IMR-90 (cell line): ENCODE measurements at regions not wholly inside any gene's neighbourhood (a gene's known extent, or its start where the extent isn't known, plus 50 kb on each side); places are given as distances from the start of the nearest gene placed in this dataset.

Experiments used
- ATAC-seq: fragments of 200-7000 bp; cut with Tn5 transposase; 2 replicates; pipeline ENCODE4 v1.9.1; 2020; ENCODE audit warnings: low read depth, mild to moderate bottlenecking, moderate library complexity
- BruUV-seq: library from RNA; stranded (reverse); fragments of 400-500 nt; replicated peaks from 2 replicates; lab custom pipeline; 2021; lab: Mats Ljungman, UMichigan
- CTCF ChIA-PET: fragments of 300-600 bp; formaldehyde crosslinking; extraction: SDS; loops from one replicate; lab custom pipeline; 2021; ENCODE audit warnings: antibody characterized with exemption; lab: Yijun Ruan, JAX
- POLR2A ChIA-PET: fragments of 300-600 bp; sonication (Branson Sonifier 250); formaldehyde crosslinking; loops from one replicate; lab custom pipeline; 2022; ENCODE audit warnings: antibody characterized with exemption; ENCODE audit not compliant: unreplicated experiment; lab: Charles Lee
- DNase-seq: peaks from one replicate; pipeline ENCODE4 v3.0.0; 2013
- H2AFZ ChIP-seq: replicated peaks from 2 replicates; pipeline ENCODE3; 2013; ENCODE audit warnings: low read length, mild to moderate bottlenecking; ENCODE audit not compliant: poor library complexity
- H2AK5ac ChIP-seq: 2 replicates; pipeline ENCODE4 v1.6.1; 2013; ENCODE audit warnings: low read depth, low read length, inconsistent platforms
- H2AK9ac ChIP-seq: replicated peaks from 2 replicates; pipeline ENCODE3; 2013; ENCODE audit warnings: mild to moderate bottlenecking, low read depth, low read length, moderate library complexity; ENCODE audit not compliant: poor library complexity
- H2BK120ac ChIP-seq: 2 replicates; pipeline ENCODE4 v1.6.1; 2013; ENCODE audit warnings: low read depth, low read length, inconsistent platforms
- H2BK15ac ChIP-seq: 3 replicates; pipeline ENCODE4 v1.6.1; 2013; ENCODE audit warnings: low read depth, low read length, inconsistent platforms
- H2BK20ac ChIP-seq: 2 replicates; pipeline ENCODE4 v1.6.1; 2013; ENCODE audit warnings: low read depth, mild to moderate bottlenecking, inconsistent platforms, low read length, moderate library complexity
- H2BK5ac ChIP-seq: 2 replicates; pipeline ENCODE4 v1.6.1; 2013; ENCODE audit warnings: mild to moderate bottlenecking, low read depth, low read length, inconsistent platforms; ENCODE audit not compliant: poor library complexity, severe bottlenecking
- H3K14ac ChIP-seq: replicated peaks from 2 replicates; pipeline ENCODE4 v1.6.1; 2013; ENCODE audit warnings: low read depth, low read length, inconsistent platforms
- H3K18ac ChIP-seq: 2 replicates; pipeline ENCODE4 v1.6.1; 2013; ENCODE audit warnings: low read depth, low read length, control low read depth
- H3K23ac ChIP-seq: 2 replicates; pipeline ENCODE4 v1.6.1; 2013; ENCODE audit warnings: low read depth, low read length, inconsistent platforms
- H3K27ac ChIP-seq: 2 replicates; pipeline ENCODE4 v1.5.1; 2013; ENCODE audit warnings: mild to moderate bottlenecking, control low read depth, low read length; ENCODE audit not compliant: insufficient read depth
- H3K27me3 ChIP-seq: 2 replicates; pipeline ENCODE4 v1.6.1; 2013; ENCODE audit warnings: low read length; ENCODE audit not compliant: control insufficient read depth, insufficient read depth
- H3K36me3 ChIP-seq: 2 replicates; pipeline ENCODE4 v1.6.1; 2013; ENCODE audit warnings: low read length, mixed read lengths; ENCODE audit not compliant: control insufficient read depth, insufficient read depth
- H3K4ac ChIP-seq: 2 replicates; pipeline ENCODE4 v1.6.1; 2013; ENCODE audit warnings: low read depth, low read length, inconsistent platforms
- H3K4me1 ChIP-seq: 2 replicates; pipeline ENCODE4 v1.6.1; 2013; ENCODE audit warnings: low read length, mixed read lengths; ENCODE audit not compliant: control insufficient read depth, insufficient read depth
- H3K4me2 ChIP-seq: 2 replicates; pipeline ENCODE4 v1.6.1; 2013; ENCODE audit warnings: low read depth, mild to moderate bottlenecking, control low read depth, low read length, moderate library complexity
- H3K4me3 ChIP-seq: 2 replicates; pipeline ENCODE4 v1.5.1; 2013; ENCODE audit warnings: low read depth, mild to moderate bottlenecking, control low read depth, low read length, moderate library complexity; ENCODE audit not compliant: insufficient read depth
- H3K56ac ChIP-seq: 2 replicates; pipeline ENCODE4 v1.6.1; 2013; ENCODE audit warnings: low read length, inconsistent platforms; ENCODE audit not compliant: insufficient read depth; ENCODE audit errors: extremely low read depth
- H3K79me1 ChIP-seq, 2 experiments: 2 replicates each; pipeline ENCODE4 v1.6.1; 2013; ENCODE audit warnings: low read length in 2 of 2, inconsistent platforms in 1 of 2, low read depth in 1 of 2
- H3K9ac ChIP-seq: 2 replicates; pipeline ENCODE4 v1.6.1; 2013; ENCODE audit warnings: low read depth, low read length, control low read depth
- H3K9me1 ChIP-seq: 2 replicates; pipeline ENCODE4 v1.6.1; 2013; ENCODE audit warnings: low read length, inconsistent platforms; ENCODE audit not compliant: insufficient read depth
- H3K9me3 ChIP-seq: 2 replicates; pipeline ENCODE4 v1.6.1; 2013; ENCODE audit warnings: low read length; ENCODE audit not compliant: control insufficient read depth, insufficient read depth
- H4K20me1 ChIP-seq: 2 replicates; pipeline ENCODE4 v1.6.1; 2013; ENCODE audit warnings: low read length, inconsistent platforms; ENCODE audit not compliant: insufficient read depth
- H4K5ac ChIP-seq: 2 replicates; pipeline ENCODE4 v1.6.1; 2013; ENCODE audit warnings: mild to moderate bottlenecking, low read depth, low read length, control low read depth
- H4K8ac ChIP-seq, 2 experiments: 2 replicates each; pipeline ENCODE4 v1.6.1; 2013; ENCODE audit warnings: low read depth in 2 of 2, low read length in 2 of 2, control low read depth in 1 of 2, inconsistent platforms in 1 of 2
- H4K91ac ChIP-seq: 2 replicates; pipeline ENCODE4 v1.6.1; 2013; ENCODE audit warnings: low read depth, low read length, inconsistent platforms; ENCODE audit not compliant: insufficient read depth
- BHLHE40 ChIP-seq: fragments of 150-350 bp; IDR thresholded peaks from 2 replicates; pipeline ENCODE4 v1.6.1; 2016; ENCODE audit warnings: mild to moderate bottlenecking, low read depth, low read length
- ELK1 ChIP-seq: fragments of 150-350 bp; IDR thresholded peaks from 2 replicates; pipeline ENCODE4 v1.6.1; 2016; ENCODE audit warnings: low read depth, mild to moderate bottlenecking, low read length, moderate library complexity, borderline replicate concordance
- MAFK ChIP-seq: IDR thresholded peaks from 2 replicates; pipeline ENCODE4 v1.6.1; 2012; ENCODE audit warnings: low read depth, low read length, improper control_type of control experiment
- MAZ ChIP-seq: IDR thresholded peaks from 2 replicates; pipeline ENCODE4 v1.6.1; 2012; ENCODE audit warnings: low read depth, mild to moderate bottlenecking, low read length, improper control_type of control experiment, moderate library complexity, borderline replicate concordance
- NFE2L2 ChIP-seq: fragments of 150-350 bp; IDR thresholded peaks from 2 replicates; pipeline ENCODE4 v1.6.1; 2016; ENCODE audit warnings: low read depth, mild to moderate bottlenecking, low read length
- POLR2A ChIP-seq: IDR thresholded peaks from 2 replicates; pipeline ENCODE4 v1.6.1; 2012; ENCODE audit warnings: mild to moderate bottlenecking, low read depth, low read length
- USF2 ChIP-seq: fragments of 150-350 bp; IDR thresholded peaks from 2 replicates; pipeline ENCODE4 v1.6.1; 2017; ENCODE audit warnings: mild to moderate bottlenecking, antibody characterized with exemption, low read length, low read depth
- WGBS, 2 experiments: methylation state at CpG; one replicate each; pipeline versions ENCODE4 v1.1.5 to v1.1.7; 2013; ENCODE audit warnings: missing lambda C conversion rate in 2 of 2; ENCODE audit not compliant: insufficient read length in 1 of 2; ENCODE audit errors: extremely low coverage in 2 of 2; 5-methylcytosine and 5-hydroxymethylcytosine counted together
- dilution Hi-C: fragments of 300-500 bp; cut with HindIII; formaldehyde crosslinking; loops from one replicate; pipeline ENCODE4 v1.14.3; 2018; ENCODE audit warnings: low sequenced_read_pairs; ENCODE audit not compliant: unreplicated experiment
- in situ Hi-C: fragments of 300-500 bp; cut with MboI; formaldehyde crosslinking; loops from 3 replicates; pipeline ENCODE4 v1.14.3; 2019; ENCODE audit warnings: low sequenced_read_pairs, inconsistent platforms, mixed read lengths
- intact Hi-C: fragments of 100-400 bp; cut with micrococcal nuclease; formaldehyde crosslinking; loops from 2 replicates; pipeline ENCODE4 v1.10.0; 2022

GRCh38 chr6:141726248-141726647 is 406.5 kb upstream of the GJE1 start:
- H3K36me3 ChIP-seq, result no peaks in the 10 kb centered on the region
- H3K9me1 ChIP-seq, result no peaks in the 10 kb centered on the region
- CTCF ChIA-PET, result no interaction called here
- DNase-seq (no peak), ATAC-seq (peak; percentile 53)
- H3K27ac ChIP-seq, result no peak overlapping the region
- H3K27me3 ChIP-seq, result no peaks in the 10 kb centered on the region
- intact Hi-C loops (no loop called here), in situ Hi-C loops (no loop called here), dilution Hi-C loops (no loop called here)
- H3K9ac ChIP-seq, result no peak overlapping the region
- 80% methylated on average over 1 of the region's 3 CpGs; no CpG with 5 or more reads in 1 of the 2 experiments for WGBS, 2 experiments
- no peak overlapping the region for H2BK120ac ChIP-seq
- H4K5ac ChIP-seq, result no peak overlapping the region
- H3K4me2 ChIP-seq, result no peak overlapping the region
- H4K20me1 ChIP-seq, result no peaks in the 10 kb centered on the region
- H2BK15ac ChIP-seq, result no peak overlapping the region
- no peak overlapping the region for H3K56ac ChIP-seq
- no peak overlapping the region for H2AK5ac ChIP-seq
- peak overlapping the region; percentile 1 for H2AFZ ChIP-seq
- H2AK9ac ChIP-seq, result no peak overlapping the region
- POLR2A ChIA-PET, result no interaction called here
- TF ChIP-seq ELK1, result no peak
- TF ChIP-seq USF2, result no peak
- no peak for TF ChIP-seq POLR2A
- TF ChIP-seq MAFK, result no peak
- no peak for TF ChIP-seq NFE2L2
- TF ChIP-seq BHLHE40, result no peak
- no peak for TF ChIP-seq MAZ
- H4K8ac ChIP-seq, result no peak overlapping the region
- no peak overlapping the region for H4K91ac ChIP-seq
- H3K79me1 ChIP-seq, result no peaks in the 10 kb centered on the region
- no peaks in the 10 kb centered on the region for H3K9me3 ChIP-seq
- H3K23ac ChIP-seq, result no peak overlapping the region
- BruUV-seq, result no TSS peak
- no peak overlapping the region for H3K14ac ChIP-seq
- no peak overlapping the region for H3K18ac ChIP-seq
- no peaks in the 10 kb centered on the region; the same call in 1 of the 2 replicates for H3K4me1 ChIP-seq
- no peak overlapping the region for H2BK5ac ChIP-seq
- no peak overlapping the region for H3K4ac ChIP-seq
- H2BK20ac ChIP-seq, result no peak overlapping the region
- no peak overlapping the region for H3K4me3 ChIP-seq
